ENCODE measurements at regions not wholly inside any gene's neighbourhood (a gene's known extent, or its start where the extent isn't known, plus 50 kb on each side); places are given as distances from the start of the nearest gene placed in this dataset.

- H3K4me3 ChIP-seq (ENCODE audit: low read depth, low read length), result no peak overlapping the region
- DNase-seq (ENCODE audit: low read depth), result no peak
- TF ChIP-seq, protein P1, sequence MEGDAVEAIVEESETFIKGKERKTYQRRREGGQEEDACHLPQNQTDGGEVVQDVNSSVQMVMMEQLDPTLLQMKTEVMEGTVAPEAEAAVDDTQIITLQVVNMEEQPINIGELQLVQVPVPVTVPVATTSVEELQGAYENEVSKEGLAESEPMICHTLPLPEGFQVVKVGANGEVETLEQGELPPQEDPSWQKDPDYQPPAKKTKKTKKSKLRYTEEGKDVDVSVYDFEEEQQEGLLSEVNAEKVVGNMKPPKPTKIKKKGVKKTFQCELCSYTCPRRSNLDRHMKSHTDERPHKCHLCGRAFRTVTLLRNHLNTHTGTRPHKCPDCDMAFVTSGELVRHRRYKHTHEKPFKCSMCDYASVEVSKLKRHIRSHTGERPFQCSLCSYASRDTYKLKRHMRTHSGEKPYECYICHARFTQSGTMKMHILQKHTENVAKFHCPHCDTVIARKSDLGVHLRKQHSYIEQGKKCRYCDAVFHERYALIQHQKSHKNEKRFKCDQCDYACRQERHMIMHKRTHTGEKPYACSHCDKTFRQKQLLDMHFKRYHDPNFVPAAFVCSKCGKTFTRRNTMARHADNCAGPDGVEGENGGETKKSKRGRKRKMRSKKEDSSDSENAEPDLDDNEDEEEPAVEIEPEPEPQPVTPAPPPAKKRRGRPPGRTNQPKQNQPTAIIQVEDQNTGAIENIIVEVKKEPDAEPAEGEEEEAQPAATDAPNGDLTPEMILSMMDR (IDR thresholded peaks at IDR 0.05; ENCODE audit: insufficient read depth, low read length), result no peak
Observed at GRCh38 chr3:73235768-73236167, 174.3 kb downstream of the EBLN2 start.

DNA sequence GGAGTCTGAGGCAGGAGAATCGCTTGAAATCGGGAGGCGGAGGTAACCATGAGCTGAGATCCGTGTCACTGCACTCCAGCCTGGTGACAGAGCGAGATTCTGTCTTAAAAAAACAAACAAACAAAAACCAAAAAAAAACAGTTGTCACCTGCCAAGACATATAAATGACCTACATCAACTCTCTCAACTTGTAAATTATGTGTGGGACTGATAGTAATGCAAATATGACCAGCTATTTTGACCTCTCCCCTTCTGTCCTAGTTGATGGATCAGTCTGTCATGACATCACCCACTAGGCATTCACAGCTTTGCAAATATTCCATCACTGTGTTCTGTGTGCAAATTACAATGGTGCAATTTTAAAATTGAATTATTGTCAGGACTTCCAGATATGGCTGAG is 175.4 kb downstream of the EBLN2 start:
- H3K4me3 ChIP-seq (ENCODE audit: low read depth, low read length), result no peak overlapping the region
- DNase-seq (ENCODE audit: low read depth), result no peak
- TF ChIP-seq, protein P1 (IDR thresholded peaks at IDR 0.05; ENCODE audit: insufficient read depth, low read length), result no peak

DNA sequence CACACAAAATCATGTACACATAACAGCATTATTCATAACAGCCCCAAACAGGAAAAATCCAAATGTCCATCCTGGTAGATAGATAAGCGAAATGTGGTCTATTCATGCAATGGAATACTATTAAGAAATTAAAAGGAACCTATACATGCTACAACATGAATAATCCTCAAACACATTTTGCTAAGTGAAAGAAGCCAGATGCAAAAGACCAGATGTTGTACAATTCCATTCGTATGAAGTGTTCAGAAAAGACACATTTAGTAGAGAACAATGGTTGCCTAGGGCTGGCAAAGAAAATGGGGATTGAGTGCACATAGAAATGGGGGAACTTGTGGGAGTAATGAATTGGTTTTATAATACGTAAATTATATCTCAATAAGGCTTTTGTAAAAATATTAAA is 182.3 kb downstream of the EBLN2 start:
- no peak for DNase-seq (ENCODE audit: low read depth)
- H3K4me3 ChIP-seq (ENCODE audit: low read depth, low read length), result no peak overlapping the region
- TF ChIP-seq, protein P1 (IDR thresholded peaks at IDR 0.05; ENCODE audit: insufficient read depth, low read length), result no peak

DNA sequence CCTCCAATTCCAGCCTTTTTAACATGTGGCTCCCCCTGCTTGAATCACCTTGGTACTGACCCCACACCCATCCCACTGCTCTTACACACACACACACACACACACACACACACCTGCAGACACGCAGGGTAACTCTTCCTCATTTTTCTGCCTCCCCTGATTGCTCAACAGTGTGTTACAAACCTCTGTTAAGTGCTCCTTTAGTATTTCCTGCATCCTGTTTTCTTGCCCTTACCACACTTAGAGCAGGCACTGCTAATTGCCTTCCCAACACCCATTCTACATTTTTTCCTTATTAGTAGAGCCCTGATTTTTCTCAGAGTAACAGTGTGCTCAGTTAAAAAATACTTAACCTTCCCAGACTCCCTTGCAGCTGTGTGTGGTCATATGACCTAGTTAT is 184.0 kb downstream of the EBLN2 start:
- TF ChIP-seq, protein P1 (IDR thresholded peaks at IDR 0.05; ENCODE audit: insufficient read depth, low read length), result no peak
- no peak overlapping the region for H3K4me3 ChIP-seq (ENCODE audit: low read depth, low read length)
- no peak for DNase-seq (ENCODE audit: low read depth)

GRCh38 chr3:73249047-73249446 is 187.6 kb downstream of the EBLN2 start:
- TF ChIP-seq, protein P1 (IDR thresholded peaks at IDR 0.05; ENCODE audit: insufficient read depth, low read length), result no peak
- DNase-seq (ENCODE audit: low read depth), result no peak
- H3K4me3 ChIP-seq (ENCODE audit: low read depth, low read length), result no peak overlapping the region

DNA sequence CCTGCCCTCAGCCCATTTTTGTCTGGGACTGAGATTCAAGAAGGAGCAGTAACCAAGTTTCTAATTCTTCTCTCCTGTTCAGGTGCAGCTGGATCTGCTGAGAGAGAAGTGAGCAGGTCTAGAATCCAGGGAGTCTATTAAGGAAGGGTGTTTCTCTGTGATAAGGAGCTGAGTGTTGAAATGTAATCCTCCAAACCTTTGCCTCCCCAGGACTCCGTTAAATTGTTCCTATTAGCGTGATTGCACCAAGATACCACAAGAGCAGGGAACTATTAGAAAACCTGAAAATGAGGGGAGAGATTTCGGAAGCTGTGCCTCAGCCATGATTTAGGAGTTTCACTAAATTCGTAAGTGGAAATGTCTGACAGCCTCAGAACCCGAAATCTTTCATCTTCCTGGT is 192.6 kb downstream of the EBLN2 start:
- DNase-seq (ENCODE audit: low read depth), result no peak
- TF ChIP-seq, protein P1 (IDR thresholded peaks at IDR 0.05; ENCODE audit: insufficient read depth, low read length), result no peak
- no peak overlapping the region for H3K4me3 ChIP-seq (ENCODE audit: low read depth, low read length)

GRCh38 chr3:73255609-73256029 is 194.2 kb downstream of the EBLN2 start:
- TF ChIP-seq, protein P1 (IDR thresholded peaks at IDR 0.05; ENCODE audit: insufficient read depth, low read length), result no peak
- H3K4me3 ChIP-seq (ENCODE audit: low read depth, low read length), result no peak overlapping the region
- DNase-seq (ENCODE audit: low read depth), result peak; percentile 87

Data from fibroblast of the aortic adventitia (primary cell).